Ascending aorta (tissue), 2 donors: ENCODE measurements at regions not wholly inside any gene's neighbourhood (a gene's known extent, or its start where the extent isn't known, plus 50 kb on each side); places are given as distances from the start of the nearest gene placed in this dataset.

Experiments
- DNase-seq, 2 donors: peaks; one replicate each; pipeline ENCODE4 v3.0.0-alpha.2; 2019; ENCODE audit warnings: low spot score in 2 of 2
- H3K27ac ChIP-seq, 2 donors: fragments of 200-600 bp; sonication (generic); one replicate each; pipeline ENCODE4 v1.5.1; 2016 to 2017; ENCODE audit warnings: mild to moderate bottlenecking in 1 of 2
- H3K27me3 ChIP-seq: fragments of 200-600 bp; sonication (generic); one replicate; pipeline ENCODE4 v1.5.1; 2017
- H3K36me3 ChIP-seq, 2 donors: fragments of 200-600 bp; sonication (generic); one replicate each; pipeline ENCODE4 v1.5.1; 2016
- H3K4me1 ChIP-seq, 2 donors: fragments of 200-600 bp; sonication (generic); one replicate each; pipeline ENCODE4 v1.5.1; 2016 to 2017; ENCODE audit warnings: mild to moderate bottlenecking in 1 of 2
- H3K4me3 ChIP-seq, 2 donors: fragments of 200-600 bp; sonication (generic); one replicate each; pipeline ENCODE4 v1.5.1; 2016 to 2017; ENCODE audit warnings: mild to moderate bottlenecking in 1 of 2
- H3K9me3 ChIP-seq, 2 donors: fragments of 200-600 bp; sonication (generic); one replicate each; pipeline ENCODE4 v1.5.1; 2016
- CTCF ChIP-seq, 3 experiments: fragments of 200-600 bp in 2 of 3; fragments of 450-650 bp in 1 of 3; sonication (generic) in 2 of 3; IDR thresholded peaks; one replicate each; pipeline ENCODE4 v1.5.1; 2016 to 2019; ENCODE audit warnings: antibody characterized with exemption in 3 of 3, mild to moderate bottlenecking in 1 of 3, moderate library complexity in 1 of 3
- intact Hi-C: fragments of 100-400 bp; cut with DNase I; formaldehyde crosslinking; loops from one replicate; pipeline ENCODE4 v1.15.1; 2023

DNA sequence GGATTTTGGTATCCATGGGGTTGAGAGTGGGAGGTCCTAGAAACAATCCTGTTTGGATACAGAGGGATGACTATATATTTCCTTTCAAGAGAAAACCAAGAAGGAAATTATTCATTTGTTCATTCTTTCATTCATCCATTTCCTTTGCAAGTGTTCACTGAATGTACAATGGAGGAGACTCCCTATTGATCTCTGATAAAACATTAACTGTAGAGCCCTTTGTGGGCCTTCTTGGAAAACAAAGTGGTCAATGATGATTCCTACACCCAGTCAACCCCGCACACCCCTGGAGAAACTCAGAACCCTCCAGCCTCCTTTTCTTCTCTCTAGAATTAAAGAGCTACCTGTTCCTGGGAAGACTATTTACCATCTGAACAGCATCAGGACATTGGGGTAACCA, 247.3 kb downstream of the AUH start:
- peaks cover 0 to 18% of the 10 kb centered on the region in 2 donors for H3K9me3 ChIP-seq
- H3K36me3 ChIP-seq, result no peaks in the 10 kb centered on the region
- no peak for TF ChIP-seq CTCF (IDR thresholded peaks at IDR 0.05)
- DNase-seq, result no peak
- H3K4me3 ChIP-seq, result no peak overlapping the region
- H3K27ac ChIP-seq, result no peak overlapping the region
- H3K27me3 ChIP-seq, result no peaks in the 10 kb centered on the region
- intact Hi-C loops, result no loop called here
- H3K4me1 ChIP-seq, result peaks cover 10 to 20% of the 10 kb centered on the region in 2 donors

GRCh38 chr9:91116211-91116610, 245.5 kb downstream of the AUH start:
- Histone ChIP-seq H3K9me3 (peaks cover 0 to 3% of the 10 kb centered on the region in 2 donors), H3K4me1 (peaks cover 12 to 29% of the 10 kb centered on the region in 2 donors), H3K36me3 (no peaks in the 10 kb centered on the region), H3K27me3 (no peaks in the 10 kb centered on the region), H3K4me3 (no peak overlapping the region), H3K27ac (peak overlapping the region; percentile 66 to 86)
- intact Hi-C loops, result loop anchor here (5.0 kb wide), 1 partner anchor 154 kb away; no protein-coding TSS in a partner anchor
- DNase-seq, result no peak
- no peak for TF ChIP-seq CTCF (IDR thresholded peaks at IDR 0.05)

DNA sequence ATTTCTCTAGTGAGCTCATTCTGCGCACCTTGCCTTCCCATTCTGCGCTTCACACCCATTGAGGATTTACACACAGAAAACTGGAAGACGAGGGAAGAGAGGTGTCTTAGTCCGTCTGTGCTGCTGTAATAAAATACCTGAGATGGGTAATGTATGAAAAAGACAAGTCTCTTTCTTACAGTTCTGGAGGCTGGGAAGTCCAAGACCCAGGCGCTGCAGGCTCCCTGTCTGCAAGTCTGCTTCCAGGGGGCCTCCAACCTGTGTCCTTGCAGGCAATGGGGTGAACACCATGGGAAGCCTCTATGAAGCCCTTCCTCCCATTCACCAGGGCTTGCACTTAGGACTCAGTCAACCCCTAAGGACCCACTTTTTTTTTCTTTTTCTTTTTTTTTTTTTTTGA, 245.0 kb downstream of the AUH start:
- Histone ChIP-seq H3K4me1 (peaks cover 12 to 29% of the 10 kb centered on the region in 2 donors), H3K36me3 (no peaks in the 10 kb centered on the region), H3K27ac (peak overlapping the region; percentile 66 to 86), H3K27me3 (no peaks in the 10 kb centered on the region), H3K9me3 (no peaks in the 10 kb centered on the region), H3K4me3 (no peak overlapping the region)
- TF ChIP-seq CTCF (IDR thresholded peaks at IDR 0.05), result no peak
- intact Hi-C loops, result loop anchor here (5.0 kb wide), 1 partner anchor 154 kb away; no protein-coding TSS in a partner anchor
- DNase-seq, result no peak

GRCh38 chr9:91117474-91117891, 244.2 kb downstream of the AUH start:
- no peak for DNase-seq
- H3K27ac ChIP-seq, result peak overlapping the region; percentile 83 to 86
- H3K4me3 ChIP-seq, result peak overlapping the region; percentile 37 to 57

GRCh38 chr9:91117959-91118703, 243.6 kb downstream of the AUH start:
- Histone ChIP-seq H3K9me3 (no peaks in the 10 kb centered on the region), H3K27me3 (no peaks in the 10 kb centered on the region), H3K4me1 (peaks cover 12 to 29% of the 10 kb centered on the region in 2 donors), H3K4me3 (peak overlapping the region; percentile 37 to 57), H3K27ac (peak overlapping the region; percentile 83 to 86), H3K36me3 (no peaks in the 10 kb centered on the region)
- no peak for TF ChIP-seq CTCF (IDR thresholded peaks at IDR 0.05)
- intact Hi-C loops, result loop anchor here (1.0 to 5.0 kb wide), 4 partner anchors 18 to 305 kb away; partner anchors contain the start of gene NFIL3
- DNase-seq, result peak; percentile 58 to 93

More at GRCh38 chr9:91117474-91117891, 244.2 kb downstream of the AUH start:
- intact Hi-C loops, result loop anchor here (5.0 kb wide), 1 partner anchor 155 kb away; no protein-coding TSS in a partner anchor
- Histone ChIP-seq H3K4me1 (peaks cover 12 to 29% of the 10 kb centered on the region in 2 donors), H3K9me3 (no peaks in the 10 kb centered on the region), H3K27me3 (no peaks in the 10 kb centered on the region), H3K36me3 (no peaks in the 10 kb centered on the region)
- TF ChIP-seq CTCF (IDR thresholded peaks at IDR 0.05), result no peak
